HS-27A (cell line): ENCODE measurements at regions not wholly inside any gene's neighbourhood (a gene's known extent, or its start where the extent isn't known, plus 50 kb on each side); places are given as distances from the start of the nearest gene placed in this dataset.

Experiments used
- DNase-seq: peaks from one replicate; pipeline ENCODE4 v3.0.0-alpha.2; 2012; ENCODE audit warnings: low read depth, missing footprints

GRCh38 chr13:76210262-76210661 is 574.1 kb downstream of the LMO7 start:
- no peak for DNase-seq

DNA sequence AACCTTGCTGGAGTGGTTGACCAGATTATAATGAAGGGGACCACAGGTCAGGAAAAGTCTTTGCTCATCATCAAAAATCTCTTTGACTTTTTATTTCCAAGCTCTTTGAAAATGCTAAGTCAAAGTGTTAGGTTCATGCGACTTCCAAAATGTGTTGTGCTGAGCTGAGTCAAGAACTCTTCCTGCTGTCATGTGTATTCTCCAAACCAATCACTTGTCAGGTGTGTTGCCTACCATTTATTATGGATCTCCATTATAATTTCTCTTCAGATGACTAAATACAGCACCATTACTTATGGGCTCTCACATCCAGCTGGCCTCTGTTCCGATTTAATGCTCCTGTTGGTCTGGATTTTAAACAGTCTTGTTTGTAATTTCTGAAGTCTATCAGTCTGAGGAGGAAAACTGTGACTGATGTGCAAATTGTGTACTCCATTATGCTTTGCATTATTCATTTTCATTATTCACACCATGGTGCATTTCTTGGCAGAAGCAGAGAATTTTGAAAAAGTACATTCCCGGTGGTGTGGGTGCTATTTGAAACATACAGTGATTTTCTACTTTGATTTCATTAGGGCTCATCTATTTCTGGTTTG is 562.5 kb downstream of the LMO7 start:
- DNase-seq = no peak

- no peak for DNase-seq
Measured at GRCh38 chr13:76189882-76190519, 553.9 kb downstream of the LMO7 start.

DNA sequence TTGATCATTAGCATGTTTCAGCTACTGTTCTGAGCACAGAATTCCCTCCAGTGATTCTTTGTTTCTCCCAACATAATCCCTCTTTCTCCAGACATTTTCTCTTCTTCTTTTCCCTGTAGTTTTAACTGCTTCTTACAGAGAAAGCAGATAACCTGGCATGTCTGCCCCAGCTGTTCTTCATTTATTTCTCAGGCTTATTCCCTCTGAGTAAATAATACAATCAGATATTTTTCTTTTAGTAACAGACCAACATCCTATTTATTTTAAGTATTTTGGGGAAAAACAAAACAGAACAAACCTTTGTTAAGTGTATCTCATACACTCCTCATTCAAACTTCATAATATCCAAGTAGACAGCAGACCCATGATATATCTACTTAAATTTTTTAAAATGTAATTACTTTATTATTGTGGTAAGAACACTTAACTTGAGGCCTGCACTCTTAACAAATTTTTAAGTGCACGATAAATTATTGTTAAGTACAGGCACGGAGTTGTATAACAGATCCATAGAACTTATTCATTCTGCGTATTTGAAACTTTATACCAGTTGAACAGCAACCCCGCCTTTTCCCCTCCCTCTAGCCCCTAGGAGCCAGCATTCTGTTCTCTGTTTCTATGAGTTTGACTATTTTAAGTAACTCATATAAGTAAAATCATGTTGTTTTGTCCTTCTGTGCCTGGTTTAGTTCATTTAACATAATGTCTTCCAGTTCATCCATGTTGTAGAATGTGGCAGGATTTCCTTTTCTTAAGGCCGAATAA is 540.0 kb downstream of the LMO7 start:
- no peak for DNase-seq

GRCh38 chr13:76168661-76169060 is 532.5 kb downstream of the LMO7 start:
- DNase-seq = no peak

DNA sequence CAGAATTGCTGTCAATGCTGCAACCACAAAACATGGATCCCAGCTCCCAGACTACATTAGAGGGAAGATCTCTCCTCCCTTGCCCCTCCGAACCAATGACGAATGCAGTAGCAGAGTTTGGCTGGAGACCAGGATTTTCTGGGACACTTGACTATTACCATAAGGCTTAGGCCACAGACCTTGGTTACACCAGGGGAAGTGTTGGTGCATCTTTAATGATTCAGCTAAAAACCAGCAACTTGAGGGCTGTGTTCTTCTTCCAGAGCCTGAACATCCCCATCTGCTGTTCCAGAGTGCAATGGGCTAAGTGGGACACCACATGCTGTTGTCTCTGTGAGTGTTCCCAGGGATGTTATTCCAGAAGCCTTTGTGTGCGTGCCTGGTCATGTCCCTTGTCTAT is 528.2 kb downstream of the LMO7 start:
- no peak for DNase-seq

- DNase-seq = no peak
Measured at GRCh38 chr13:76163761-76164160, 527.6 kb downstream of the LMO7 start.

GRCh38 chr13:76160961-76161925 is 525.1 kb downstream of the LMO7 start:
- DNase-seq = no peak

DNA sequence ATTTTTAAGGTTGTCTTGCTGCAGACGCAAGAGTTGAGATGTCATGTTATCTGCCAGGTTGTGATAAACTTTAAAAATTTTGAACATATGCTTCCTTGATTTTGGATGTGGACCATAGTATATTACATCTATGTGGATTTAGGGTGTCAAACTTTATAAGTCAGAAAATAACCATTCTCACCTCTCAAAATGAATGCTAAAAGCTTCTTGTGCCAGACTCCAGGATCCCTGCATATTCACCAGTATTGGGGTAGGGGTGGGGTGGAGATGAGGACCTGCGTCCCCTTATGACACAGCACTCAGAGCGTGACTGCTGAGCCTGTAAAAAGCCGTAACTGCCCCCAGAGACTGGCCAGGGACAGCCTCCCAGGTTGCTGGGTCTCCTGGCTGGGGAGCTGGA is 524.4 kb downstream of the LMO7 start:
- DNase-seq = no peak

GRCh38 chr13:76157926-76158325 is 521.8 kb downstream of the LMO7 start:
- DNase-seq = no peak

DNA sequence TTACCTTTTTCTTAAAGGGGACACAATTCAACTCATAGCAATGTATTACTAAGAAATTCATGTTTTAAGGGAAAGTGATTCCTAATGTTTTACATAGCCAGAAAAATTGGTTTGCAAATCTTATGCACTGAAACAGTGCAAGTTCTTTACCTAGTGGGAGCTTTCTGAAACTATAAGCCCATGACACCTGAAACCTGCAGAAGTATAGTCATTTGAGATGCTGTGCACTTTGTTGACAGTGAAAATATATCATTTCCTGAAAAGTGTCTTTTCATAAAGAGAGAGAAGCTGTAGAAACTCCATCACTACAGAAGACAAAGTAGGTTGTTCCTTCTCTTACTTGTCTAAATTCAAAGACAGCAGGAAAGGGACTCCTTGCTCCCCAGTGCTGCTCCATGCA is 517.1 kb downstream of the LMO7 start:
- DNase-seq = no peak

DNA sequence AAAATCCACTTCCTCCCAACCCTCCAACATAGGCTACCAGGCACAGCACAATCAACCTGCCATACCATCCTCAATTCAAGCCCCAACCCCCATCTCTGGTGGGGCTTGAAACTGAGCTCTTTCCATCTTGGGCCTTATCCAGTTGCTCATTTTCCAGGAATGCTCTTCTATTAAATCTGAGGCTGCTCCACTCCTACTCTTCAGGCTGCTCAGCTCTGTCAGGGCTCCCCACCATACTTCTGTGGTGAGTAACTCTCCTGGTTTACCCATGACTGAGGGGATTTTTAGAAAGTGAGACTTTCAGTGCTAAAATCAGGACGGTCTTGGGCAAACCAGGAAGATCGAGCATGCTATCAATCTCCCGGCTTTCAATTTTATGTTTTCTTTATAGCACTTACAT is 512.8 kb downstream of the LMO7 start:
- DNase-seq = peak; percentile 42

- DNase-seq = no peak
Measured at GRCh38 chr13:76148374-76148773, 512.2 kb downstream of the LMO7 start.

GRCh38 chr13:76132532-76132931 is 496.4 kb downstream of the LMO7 start:
- no peak for DNase-seq

DNA sequence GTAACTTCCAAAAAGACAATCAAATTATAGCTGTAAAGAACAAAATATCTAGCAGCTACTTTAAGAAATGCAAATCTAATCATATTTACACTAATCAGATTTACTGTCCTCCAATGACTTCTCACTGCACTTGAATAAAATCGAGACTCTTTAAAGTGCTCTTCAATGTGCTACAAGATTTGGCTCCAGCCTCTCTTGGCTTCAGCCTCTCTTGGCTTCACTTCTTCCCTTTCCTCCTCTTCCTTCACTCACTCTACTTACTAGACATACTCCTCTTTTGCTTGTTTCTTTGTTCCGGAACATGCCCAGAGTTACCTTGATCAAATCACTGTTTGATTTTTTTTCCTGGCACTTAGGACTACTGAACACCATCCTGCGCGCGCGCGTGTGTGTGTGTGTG is 495.4 kb downstream of the LMO7 start:
- DNase-seq = no peak

- DNase-seq = no peak
Measured at GRCh38 chr13:76129305-76130000, 493.3 kb downstream of the LMO7 start.

- no peak for DNase-seq
Measured at GRCh38 chr13:76127922-76128321, 491.8 kb downstream of the LMO7 start.

DNA sequence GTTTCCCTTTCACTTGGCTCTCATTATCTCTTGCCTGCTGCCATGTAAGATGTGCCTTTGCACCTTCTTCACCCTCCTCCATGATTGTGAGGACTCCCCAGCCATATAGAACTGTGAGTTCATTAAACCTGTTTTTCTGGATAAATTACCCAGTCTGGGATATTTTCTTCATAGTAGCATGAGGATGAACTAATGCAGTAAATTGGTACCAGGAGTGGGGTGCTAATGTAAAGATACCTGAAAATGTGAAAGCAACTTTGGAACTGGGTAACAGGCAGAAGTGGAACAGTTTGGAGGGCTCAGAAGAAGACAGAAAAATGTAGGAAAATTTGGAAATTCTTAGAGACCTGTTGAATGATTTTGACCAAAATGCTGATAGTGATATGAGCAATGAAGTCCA is 487.4 kb downstream of the LMO7 start:
- no peak for DNase-seq

DNA sequence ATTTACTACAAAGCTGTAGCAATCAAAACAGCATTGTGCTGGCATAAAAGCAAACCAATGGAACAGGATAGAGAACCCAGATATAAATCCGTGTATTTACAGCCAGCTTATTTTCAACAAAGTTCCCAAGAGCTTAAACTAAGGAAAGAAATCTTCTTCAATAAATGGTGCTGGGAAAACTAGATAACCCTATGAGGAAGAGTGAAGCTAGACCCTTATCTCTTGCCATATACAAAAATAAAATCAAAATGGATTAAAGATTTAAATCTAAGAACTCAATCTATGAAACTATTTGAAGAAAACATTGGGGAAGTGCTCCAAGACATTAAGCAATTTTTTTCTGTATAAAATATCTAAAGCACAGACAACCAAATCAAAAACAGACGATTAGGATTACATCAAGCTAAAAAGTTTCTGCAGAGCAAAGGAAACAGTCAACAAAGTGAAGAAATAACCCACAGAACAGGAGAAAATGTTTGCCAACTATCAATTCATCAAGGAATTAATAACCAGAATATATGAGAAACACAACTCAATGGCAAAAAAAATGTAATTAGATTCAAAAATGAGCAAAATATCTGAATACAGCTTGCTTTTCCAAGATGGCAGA is 480.7 kb downstream of the LMO7 start:
- DNase-seq = no peak

DNA sequence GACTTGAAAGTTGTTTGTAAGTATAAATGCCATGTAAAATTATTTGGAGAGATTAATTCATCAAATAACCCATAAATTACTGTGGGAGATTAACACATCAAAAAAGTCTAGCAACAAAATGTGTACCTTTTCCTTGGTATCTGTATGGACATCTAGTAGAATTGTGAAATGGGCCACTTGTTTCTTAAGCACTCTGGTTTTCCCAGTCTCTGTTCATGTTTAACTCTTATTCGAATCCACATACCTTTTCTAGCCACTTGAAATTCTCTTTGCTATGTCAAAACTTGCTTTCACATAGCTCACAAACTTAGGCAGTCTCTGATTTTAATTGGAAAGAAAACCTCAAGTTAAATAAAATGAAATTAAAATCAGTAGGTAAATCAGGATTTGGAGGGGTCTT is 470.6 kb downstream of the LMO7 start:
- no peak for DNase-seq

- DNase-seq = no peak
Measured at GRCh38 chr13:76094645-76095044, 458.5 kb downstream of the LMO7 start.
